ENCODE measurements at regions not wholly inside any gene's neighbourhood (a gene's known extent, or its start where the extent isn't known, plus 50 kb on each side); places are given as distances from the start of the nearest gene placed in this dataset.

DNA sequence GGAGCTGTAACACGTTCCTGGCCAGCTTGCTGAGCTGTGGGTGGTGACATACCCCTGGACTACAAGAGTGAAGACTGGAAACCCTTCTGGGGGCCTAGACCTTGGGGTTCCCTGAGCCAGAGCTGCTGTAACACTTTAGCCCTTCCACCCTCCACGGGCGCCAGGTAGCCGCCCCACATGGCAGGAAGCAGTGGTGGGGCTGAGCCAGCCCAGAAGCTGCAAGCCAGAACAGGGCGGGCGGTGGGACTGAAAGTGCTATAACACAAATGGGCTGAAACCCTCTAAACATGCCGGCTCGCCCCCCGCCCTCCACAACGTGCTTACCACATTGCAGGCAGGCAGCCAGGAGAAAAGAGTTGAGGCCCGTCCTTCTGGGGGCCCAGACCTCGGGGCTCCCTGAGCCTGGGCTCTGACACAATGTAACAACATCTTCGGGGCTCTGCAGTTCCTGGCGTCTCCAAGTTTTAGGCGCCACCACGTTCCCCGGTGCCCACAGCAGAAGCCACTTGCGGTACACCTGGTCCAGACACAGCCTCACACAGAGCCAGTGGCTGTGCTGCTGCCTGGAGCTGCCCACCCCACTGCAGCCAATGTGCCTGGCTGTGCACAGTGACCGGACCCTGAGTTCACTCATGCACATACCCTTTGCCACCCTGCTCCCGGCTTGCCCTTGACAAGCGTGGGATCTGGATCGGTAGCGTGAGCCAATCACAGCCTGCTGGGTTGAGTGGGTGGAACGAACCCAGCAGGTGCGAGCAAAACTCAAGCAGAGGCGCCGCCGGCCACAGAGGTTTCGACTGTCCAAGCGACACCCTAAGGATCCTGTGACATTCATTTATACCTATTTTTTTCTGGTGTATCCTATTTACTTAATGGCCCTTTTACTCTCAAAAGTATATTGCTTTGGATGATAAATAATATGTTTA lies 127.4 kb upstream of the FHL2 start:
- no peaks in the 10 kb centered on the region for H3K36me3 ChIP-seq
- no peak overlapping the region for H3K4me3 ChIP-seq
- TF ChIP-seq CTCF (IDR thresholded peaks at IDR 0.05) = no peak
- ATAC-seq (ENCODE audit: insufficient number of reproducible peaks, low FRiP score, low read depth) = no peak
- no peaks in the 10 kb centered on the region for H3K27me3 ChIP-seq (replicated peaks; ENCODE audit: insufficient read depth)
- no peaks in the 10 kb centered on the region for H3K9me3 ChIP-seq
- no peak overlapping the region for H3K27ac ChIP-seq
- DNase-seq (ENCODE audit: low spot score) = no peak
- no peaks in the 10 kb centered on the region for H3K4me1 ChIP-seq (ENCODE audit: control insufficient read depth in 1 of 2, low read depth in 2 of 2)

GRCh38 chr2:105525201-105525600 lies 126.3 kb upstream of the FHL2 start:
- no peak for TF ChIP-seq CTCF (IDR thresholded peaks at IDR 0.05)

GRCh38 chr2:105522645-105523044 lies 123.8 kb upstream of the FHL2 start:
- no peaks in the 10 kb centered on the region for H3K9me3 ChIP-seq
- H3K27ac ChIP-seq = no peak overlapping the region
- H3K4me3 ChIP-seq = no peak overlapping the region
- TF ChIP-seq CTCF (IDR thresholded peaks at IDR 0.05) = no peak
- DNase-seq (ENCODE audit: low spot score) = no peak
- no peak for ATAC-seq (ENCODE audit: insufficient number of reproducible peaks, low FRiP score, low read depth)
- no peaks in the 10 kb centered on the region for H3K36me3 ChIP-seq
- no peaks in the 10 kb centered on the region for H3K27me3 ChIP-seq (replicated peaks; ENCODE audit: insufficient read depth)
- peaks cover 4 to 10% of the 10 kb centered on the region in 2 donors for H3K4me1 ChIP-seq (ENCODE audit: control insufficient read depth in 1 of 2, low read depth in 2 of 2)

More at GRCh38 chr2:105525201-105525600, 126.3 kb upstream of the FHL2 start:
- Histone ChIP-seq H3K27ac (no peak overlapping the region), H3K9me3 (no peaks in the 10 kb centered on the region), H3K36me3 (no peaks in the 10 kb centered on the region), H3K27me3 (replicated peaks; ENCODE audit: insufficient read depth) (no peaks in the 10 kb centered on the region), H3K4me3 (no peak overlapping the region), H3K4me1 (ENCODE audit: control insufficient read depth in 1 of 2, low read depth in 2 of 2) (no peaks in the 10 kb centered on the region)
- no peak for DNase-seq (ENCODE audit: low spot score)
- no peak for ATAC-seq (ENCODE audit: insufficient number of reproducible peaks, low FRiP score, low read depth)

DNA sequence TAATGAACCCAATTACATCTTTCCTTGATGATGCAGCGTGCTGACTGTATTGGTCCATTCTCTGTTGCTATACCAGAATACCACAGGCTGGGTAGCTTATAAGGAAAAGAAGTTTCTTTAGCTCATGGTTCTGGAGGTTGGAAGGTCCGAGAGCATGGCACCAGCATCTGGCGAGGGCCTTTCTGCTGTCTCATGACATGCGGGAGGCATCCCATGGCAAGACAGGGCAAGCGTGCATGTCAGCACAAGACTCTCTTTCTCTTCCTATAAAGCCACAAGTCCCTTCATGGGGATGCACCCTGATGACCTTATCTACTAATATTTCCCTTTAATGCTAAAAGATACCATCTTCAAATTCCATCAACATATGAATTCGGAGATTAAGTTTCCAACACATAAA lies 122.8 kb upstream of the FHL2 start:
- H3K4me3 ChIP-seq = no peak overlapping the region
- H3K27ac ChIP-seq = no peak overlapping the region
- peaks cover 5 to 21% of the 10 kb centered on the region in 2 donors for H3K4me1 ChIP-seq (ENCODE audit: control insufficient read depth in 1 of 2, low read depth in 2 of 2)
- no peaks in the 10 kb centered on the region for H3K9me3 ChIP-seq
- H3K36me3 ChIP-seq = no peaks in the 10 kb centered on the region
- ATAC-seq (ENCODE audit: insufficient number of reproducible peaks, low FRiP score, low read depth) (no peak), DNase-seq (ENCODE audit: low spot score) (no peak)
- no peak for TF ChIP-seq CTCF (IDR thresholded peaks at IDR 0.05)
- no peaks in the 10 kb centered on the region for H3K27me3 ChIP-seq (replicated peaks; ENCODE audit: insufficient read depth)

- H3K4me1 ChIP-seq (ENCODE audit: control insufficient read depth in 1 of 2, low read depth in 2 of 2) = peaks cover 5 to 25% of the 10 kb centered on the region in 2 donors
- DNase-seq (ENCODE audit: low spot score) (no peak), ATAC-seq (ENCODE audit: insufficient number of reproducible peaks, low FRiP score, low read depth) (no peak)
- no peaks in the 10 kb centered on the region for H3K9me3 ChIP-seq
- H3K4me3 ChIP-seq = no peak overlapping the region
- H3K36me3 ChIP-seq = no peaks in the 10 kb centered on the region
- H3K27ac ChIP-seq = no peak overlapping the region
- no peaks in the 10 kb centered on the region for H3K27me3 ChIP-seq (replicated peaks; ENCODE audit: insufficient read depth)
- peak; percentile 56 for TF ChIP-seq CTCF (IDR thresholded peaks at IDR 0.05)
Observed at GRCh38 chr2:105521176-105521575, 122.3 kb upstream of the FHL2 start.
